Small intestine (tissue), 7 donors: ENCODE measurements at regions not wholly inside any gene's neighbourhood (a gene's known extent, or its start where the extent isn't known, plus 50 kb on each side); places are given as distances from the start of the nearest gene placed in this dataset.
A peak's percentile ranks its signal among the peaks of the same experiment; 100 is the strongest.

Experiments used
- DNase-seq, 2 donors: peaks; one replicate each; pipeline versions ENCODE4 v3.0.0 to v3.0.0-alpha.2; 2013
- FAIRE-seq: peaks from 2 replicates; lab custom pipeline; 2012; peaks lifted over from hg19 to GRCh38; lab: Jason Lieb, UNC
- H3K27ac ChIP-seq, 3 donors: one replicate each; pipeline ENCODE4 v1.5.1; 2013; ENCODE audit warnings: low read length in 2 of 3, mild to moderate bottlenecking in 2 of 3, control low read depth in 1 of 3, inconsistent platforms in 1 of 3, low read depth in 1 of 3, moderate library complexity in 1 of 3
- H3K27me3 ChIP-seq, 3 donors: one replicate each; pipeline ENCODE4 v1.6.1; 2013; ENCODE audit warnings: low read length in 3 of 3, inconsistent platforms in 1 of 3; ENCODE audit not compliant: control insufficient read depth in 3 of 3, insufficient read depth in 3 of 3
- H3K36me3 ChIP-seq, 3 donors: one replicate each; pipeline ENCODE4 v1.6.1; 2013; ENCODE audit warnings: low read length in 3 of 3, inconsistent platforms in 1 of 3, low read depth in 1 of 3, mild to moderate bottlenecking in 1 of 3, moderate library complexity in 1 of 3; ENCODE audit not compliant: control insufficient read depth in 3 of 3, insufficient read depth in 2 of 3
- H3K4me1 ChIP-seq, 3 donors: one replicate each; pipeline ENCODE4 v1.6.1; 2013; ENCODE audit warnings: low read length in 2 of 3, inconsistent platforms in 1 of 3, low read depth in 1 of 3, mild to moderate bottlenecking in 1 of 3, moderate library complexity in 1 of 3; ENCODE audit not compliant: control insufficient read depth in 3 of 3, insufficient read depth in 2 of 3
- H3K4me3 ChIP-seq, 3 donors: one replicate each; pipeline ENCODE4 v1.5.1; 2013; ENCODE audit warnings: low read length in 3 of 3, control low read depth in 1 of 3, inconsistent platforms in 1 of 3, low read depth in 1 of 3, mild to moderate bottlenecking in 1 of 3, moderate library complexity in 1 of 3
- H3K9me3 ChIP-seq, 2 donors: one replicate each; pipeline ENCODE4 v1.6.1; 2013; ENCODE audit warnings: low read depth in 1 of 2, low read length in 1 of 2; ENCODE audit not compliant: control insufficient read depth in 2 of 2, insufficient read depth in 1 of 2
- WGBS, 3 donors: extraction: QIAGEN DNeasy Blood & Tissue Kit; methylation state at CpG; one replicate each; pipeline ENCODE4 v1.1.7; 2013; 5-methylcytosine and 5-hydroxymethylcytosine counted together
- donor health status: healthy with polysubstance abuse.
- donor health status: control.
- donor health status: control.
- donor health status: Bipolar disorder and iron deficiency.
- donor health status: healthy.

- Histone ChIP-seq H3K27me3 (no peaks in the 10 kb centered on the region), H3K9me3 (no peaks in the 10 kb centered on the region), H3K36me3 (no peaks in the 10 kb centered on the region), H3K4me1 (peaks cover 0 to 8% (median 0%) of the 10 kb centered on the region in 3 donors), H3K4me3 (no peak overlapping the region), H3K27ac (peak overlapping the region in 2 of 3 donors; percentile 56 to 86)
- FAIRE-seq (no peak), DNase-seq (no peak)
- 58 to 79% (median 75%) methylated on average over 7 of the region's 7 CpGs for WGBS, 3 donors
Measured at GRCh38 chr10:3936422-3937040, 151.5 kb upstream of the KLF6 start.

GRCh38 chr10:3935933-3936359, 150.9 kb upstream of the KLF6 start:
- Histone ChIP-seq H3K9me3 (no peaks in the 10 kb centered on the region), H3K27me3 (no peaks in the 10 kb centered on the region), H3K27ac (peak overlapping the region in 2 of 3 donors; percentile 52 to 86), H3K4me3 (no peak overlapping the region), H3K36me3 (no peaks in the 10 kb centered on the region), H3K4me1 (peaks cover 0 to 8% (median 0%) of the 10 kb centered on the region in 3 donors)
- FAIRE-seq (peak; percentile 57), DNase-seq (peak in 1 of 2 donors; percentile 86)
- WGBS, 3 donors, result 8 to 26% (median 19%) methylated on average over 9 of the region's 9 CpGs

GRCh38 chr10:3935141-3935540, 150.1 kb upstream of the KLF6 start:
- H3K4me3 ChIP-seq, result no peak overlapping the region
- no peak for FAIRE-seq
- peak overlapping the region; percentile 46 to 71 (median 52) for H3K27ac ChIP-seq
- H3K9me3 ChIP-seq, result no peaks in the 10 kb centered on the region
- peak in 1 of 2 donors; percentile 36 for DNase-seq
- 42 to 77% (median 62%) methylated on average over 11 of the region's 11 CpGs for WGBS, 3 donors
- H3K27me3 ChIP-seq, result no peaks in the 10 kb centered on the region
- H3K4me1 ChIP-seq, result peaks cover 0 to 8% (median 0%) of the 10 kb centered on the region in 3 donors
- no peaks in the 10 kb centered on the region for H3K36me3 ChIP-seq

- DNase-seq (no peak), FAIRE-seq (no peak)
- H3K36me3 ChIP-seq, result no peaks in the 10 kb centered on the region
- WGBS, 3 donors, result 90 to 96% (median 91%) methylated on average over 4 of the region's 4 CpGs
- no peaks in the 10 kb centered on the region for H3K27me3 ChIP-seq
- H3K4me3 ChIP-seq, result no peak overlapping the region
- H3K4me1 ChIP-seq, result peaks cover 0 to 8% (median 0%) of the 10 kb centered on the region in 3 donors
- no peak overlapping the region for H3K27ac ChIP-seq
- no peaks in the 10 kb centered on the region for H3K9me3 ChIP-seq
Measured at GRCh38 chr10:3933733-3934132, 148.7 kb upstream of the KLF6 start.

GRCh38 chr10:3932597-3933375, 147.8 kb upstream of the KLF6 start:
- WGBS, 3 donors, result 88 to 90% (median 89%) methylated on average over 15 of the region's 15 CpGs
- no peaks in the 10 kb centered on the region for H3K36me3 ChIP-seq
- H3K4me3 ChIP-seq, result no peak overlapping the region
- peaks cover 0 to 8% (median 0%) of the 10 kb centered on the region in 3 donors for H3K4me1 ChIP-seq
- FAIRE-seq (no peak), DNase-seq (no peak)
- no peaks in the 10 kb centered on the region for H3K9me3 ChIP-seq
- H3K27ac ChIP-seq, result no peak overlapping the region
- no peaks in the 10 kb centered on the region for H3K27me3 ChIP-seq

- WGBS, 3 donors, result 95 to 96% (median 96%) methylated on average over 7 of the region's 7 CpGs
- Histone ChIP-seq H3K27me3 (no peaks in the 10 kb centered on the region), H3K36me3 (no peaks in the 10 kb centered on the region), H3K4me1 (peaks cover 0 to 8% (median 0%) of the 10 kb centered on the region in 3 donors), H3K4me3 (no peak overlapping the region), H3K9me3 (no peaks in the 10 kb centered on the region), H3K27ac (no peak overlapping the region)
- no peak for FAIRE-seq
- DNase-seq, result no peak
Measured at GRCh38 chr10:3931901-3932300, 146.9 kb upstream of the KLF6 start.

- DNase-seq (no peak), FAIRE-seq (no peak)
- 91 to 93% (median 92%) methylated on average over 6 of the region's 6 CpGs for WGBS, 3 donors
- H3K9me3 ChIP-seq, result no peaks in the 10 kb centered on the region
- no peaks in the 10 kb centered on the region for H3K27me3 ChIP-seq
- H3K36me3 ChIP-seq, result no peaks in the 10 kb centered on the region
- H3K4me1 ChIP-seq, result peaks cover 0 to 8% (median 0%) of the 10 kb centered on the region in 3 donors
- H3K27ac ChIP-seq, result no peak overlapping the region
- H3K4me3 ChIP-seq, result no peak overlapping the region
Measured at GRCh38 chr10:3931224-3931623, 146.2 kb upstream of the KLF6 start.

- Histone ChIP-seq H3K9me3 (no peaks in the 10 kb centered on the region), H3K27ac (no peak overlapping the region), H3K4me1 (no peaks in the 10 kb centered on the region), H3K27me3 (no peaks in the 10 kb centered on the region), H3K36me3 (no peaks in the 10 kb centered on the region), H3K4me3 (no peak overlapping the region)
- 94 to 98% (median 97%) methylated on average over 2 of the region's 2 CpGs for WGBS, 3 donors
- FAIRE-seq (no peak), DNase-seq (no peak)
Measured at GRCh38 chr10:3928569-3928968, 143.6 kb upstream of the KLF6 start.
